PC-9 (cell line): ENCODE measurements at regions not wholly inside any gene's neighbourhood (a gene's known extent, or its start where the extent isn't known, plus 50 kb on each side); places are given as distances from the start of the nearest gene placed in this dataset.

Source experiments
- BruUV-seq: library from RNA; stranded (reverse); fragments of 400-500 nt; replicated peaks from 2 replicates; lab custom pipeline; 2021; lab: Mats Ljungman, UMichigan
- CTCF ChIA-PET: fragments of 300-600 bp; sonication (Branson Sonifier 250); formaldehyde crosslinking; loops from one replicate; lab custom pipeline; 2022; ENCODE audit warnings: antibody characterized with exemption; lab: Charles Lee
- POLR2A ChIA-PET: fragments of 300-600 bp; sonication (Branson Sonifier 250); formaldehyde crosslinking; loops from one replicate; lab custom pipeline; 2022; ENCODE audit warnings: antibody characterized with exemption; ENCODE audit not compliant: unreplicated experiment; lab: Charles Lee
- DNase-seq, 2 experiments: peaks; one replicate each; pipeline versions ENCODE4 v3.0.0 to v3.0.0-alpha.2; 2015 to 2022; ENCODE audit warnings: mixed read lengths in 1 of 2
- H2AFZ ChIP-seq: fragments of 200-600 bp; sonication (generic); 2 replicates; pipeline ENCODE4 v1.8.1; 2017; ENCODE audit warnings: antibody characterized with exemption
- H3F3A ChIP-seq: fragments of 200-600 bp; sonication (generic); 2 replicates; pipeline ENCODE4 v1.8.1; 2017; ENCODE audit warnings: antibody characterized with exemption, mild to moderate bottlenecking, low read depth; ENCODE audit not compliant: insufficient read depth
- H3K27ac ChIP-seq: fragments of 200-600 bp; sonication (generic); 2 replicates; pipeline ENCODE4 v1.6.1; 2016; ENCODE audit warnings: mixed run types
- H3K27me3 ChIP-seq: fragments of 200-600 bp; sonication (generic); 2 replicates; pipeline ENCODE4 v1.6.1; 2016; ENCODE audit warnings: low read depth, mixed run types; ENCODE audit not compliant: insufficient read depth
- H3K36me3 ChIP-seq: fragments of 200-600 bp; sonication (generic); 2 replicates; pipeline ENCODE4 v1.6.1; 2016; ENCODE audit warnings: low read depth, mixed run types
- H3K4me1 ChIP-seq: fragments of 200-600 bp; sonication (generic); replicated peaks from 2 replicates; pipeline ENCODE4 v1.6.1; 2016; ENCODE audit warnings: mixed run types; ENCODE audit not compliant: insufficient read depth
- H3K4me2 ChIP-seq: fragments of 200-600 bp; sonication (generic); 2 replicates; pipeline ENCODE4 v1.6.1; 2017; ENCODE audit warnings: mixed run types
- H3K4me3 ChIP-seq: fragments of 200-600 bp; sonication (generic); 2 replicates; pipeline ENCODE4 v1.6.1; 2016; ENCODE audit warnings: mixed run types
- H3K79me2 ChIP-seq: fragments of 200-600 bp; sonication (generic); 2 replicates; pipeline ENCODE4 v1.6.1; 2017; ENCODE audit warnings: low read depth, mixed run types
- H3K9me2 ChIP-seq: fragments of 200-600 bp; sonication (generic); 2 replicates; pipeline ENCODE4 v1.8.1; 2017; ENCODE audit warnings: mild to moderate bottlenecking; ENCODE audit not compliant: insufficient read depth
- H3K9me3 ChIP-seq: fragments of 200-600 bp; sonication (generic); 2 replicates; pipeline ENCODE4 v1.8.1; 2016; ENCODE audit warnings: low read depth; ENCODE audit not compliant: insufficient read depth
- H4K20me1 ChIP-seq: fragments of 200-600 bp; sonication (generic); 2 replicates; pipeline ENCODE4 v1.8.1; 2017; ENCODE audit not compliant: insufficient read depth
- CTCF ChIP-seq: fragments of 200-600 bp; sonication (generic); conservative IDR thresholded peaks from 2 replicates; pipeline ENCODE4 v1.6.1; 2017; ENCODE audit warnings: mixed run types, antibody characterized with exemption, mild to moderate bottlenecking, moderate library complexity
- EZH2 ChIP-seq: fragments of 200-600 bp; sonication (generic); IDR thresholded peaks from 2 replicates; pipeline ENCODE4 v1.8.0; 2017; ENCODE audit warnings: antibody characterized with exemption, low read depth
- intact Hi-C: fragments of 100-400 bp; cut with micrococcal nuclease; formaldehyde crosslinking; loops from one replicate; pipeline ENCODE4 v1.10.0; 2022; ENCODE audit not compliant: unreplicated experiment

GRCh38 chr1:170332801-170333200 lies 187.0 kb downstream of the NTMT2 start:
- no peaks in the 10 kb centered on the region for H3F3A ChIP-seq
- no peak overlapping the region for H2AFZ ChIP-seq
- no peaks in the 10 kb centered on the region for H3K4me1 ChIP-seq
- intact Hi-C loops: no loop called here
- H3K4me3 ChIP-seq: no peak overlapping the region
- no peak overlapping the region for H3K4me2 ChIP-seq
- H3K9me2 ChIP-seq: no peaks in the 10 kb centered on the region
- no peaks in the 10 kb centered on the region for H3K36me3 ChIP-seq
- BruUV-seq: no TSS peak
- ChIA-PET POLR2A (no interaction called here), CTCF (no interaction called here)
- no peak for DNase-seq
- H3K9me3 ChIP-seq: peaks cover 3% of the 10 kb centered on the region; the same call in 1 of the 2 replicates
- no peaks in the 10 kb centered on the region for H3K79me2 ChIP-seq
- H3K27me3 ChIP-seq: no peaks in the 10 kb centered on the region
- H3K27ac ChIP-seq: no peak overlapping the region
- no peaks in the 10 kb centered on the region for H4K20me1 ChIP-seq
- TF ChIP-seq EZH2: no peak
- no peak for TF ChIP-seq CTCF

- BruUV-seq: no TSS peak
- no peaks in the 10 kb centered on the region for H3K4me1 ChIP-seq
- H3K4me2 ChIP-seq: no peak overlapping the region
- no peaks in the 10 kb centered on the region for H3K79me2 ChIP-seq
- DNase-seq: no peak
- TF ChIP-seq EZH2: no peak
- no peak for TF ChIP-seq CTCF
- POLR2A ChIA-PET: no interaction called here
- H3K4me3 ChIP-seq: no peak overlapping the region
- intact Hi-C loops: no loop called here
- H3K27me3 ChIP-seq: no peaks in the 10 kb centered on the region
- no peaks in the 10 kb centered on the region for H3K36me3 ChIP-seq
- H3F3A ChIP-seq: no peaks in the 10 kb centered on the region
- no peak overlapping the region for H3K27ac ChIP-seq
- H3K9me2 ChIP-seq: no peaks in the 10 kb centered on the region
- H4K20me1 ChIP-seq: no peaks in the 10 kb centered on the region
- H2AFZ ChIP-seq: no peak overlapping the region
- CTCF ChIA-PET: no interaction called here
- peaks cover 2% of the 10 kb centered on the region; the same call in 1 of the 2 replicates for H3K9me3 ChIP-seq
Measured at GRCh38 chr1:170337413-170337994, 191.7 kb downstream of the NTMT2 start.

GRCh38 chr1:170339534-170339933 lies 192.4 kb upstream of the GORAB start:
- POLR2A ChIA-PET: no interaction called here
- Histone ChIP-seq H3K27ac (no peak overlapping the region), H4K20me1 (no peaks in the 10 kb centered on the region), H3K4me3 (no peak overlapping the region), H3K79me2 (no peaks in the 10 kb centered on the region), H3K4me1 (no peaks in the 10 kb centered on the region), H3K9me3 (no peaks in the 10 kb centered on the region), H3K27me3 (no peaks in the 10 kb centered on the region), H2AFZ (no peak overlapping the region), H3K4me2 (no peak overlapping the region), H3K9me2 (no peaks in the 10 kb centered on the region), H3F3A (no peaks in the 10 kb centered on the region), H3K36me3 (no peaks in the 10 kb centered on the region)
- no TSS peak for BruUV-seq
- no peak for TF ChIP-seq CTCF
- TF ChIP-seq EZH2: no peak
- CTCF ChIA-PET: no interaction called here
- intact Hi-C loops: no loop called here
- DNase-seq: no peak
